ENCODE measurements at regions not wholly inside any gene's neighbourhood (a gene's known extent, or its start where the extent isn't known, plus 50 kb on each side); places are given as distances from the start of the nearest gene placed in this dataset.

GRCh38 chr9:135416664-135417290, 62.8 kb upstream of the PPP1R26 start:
- 49 to 64% (median 58%) methylated on average over 10 of the region's 10 CpGs for WGBS, 5 donors
- H3K9me3 ChIP-seq: no peaks in the 10 kb centered on the region
- H3K36me3 ChIP-seq: no peaks in the 10 kb centered on the region
- H3K27me3 ChIP-seq: peaks cover 0 to 52% (median 1%) of the 10 kb centered on the region in 3 donors
- TF ChIP-seq EP300 (IDR thresholded peaks at IDR 0.05): no peak
- TF ChIP-seq, protein P1, sequence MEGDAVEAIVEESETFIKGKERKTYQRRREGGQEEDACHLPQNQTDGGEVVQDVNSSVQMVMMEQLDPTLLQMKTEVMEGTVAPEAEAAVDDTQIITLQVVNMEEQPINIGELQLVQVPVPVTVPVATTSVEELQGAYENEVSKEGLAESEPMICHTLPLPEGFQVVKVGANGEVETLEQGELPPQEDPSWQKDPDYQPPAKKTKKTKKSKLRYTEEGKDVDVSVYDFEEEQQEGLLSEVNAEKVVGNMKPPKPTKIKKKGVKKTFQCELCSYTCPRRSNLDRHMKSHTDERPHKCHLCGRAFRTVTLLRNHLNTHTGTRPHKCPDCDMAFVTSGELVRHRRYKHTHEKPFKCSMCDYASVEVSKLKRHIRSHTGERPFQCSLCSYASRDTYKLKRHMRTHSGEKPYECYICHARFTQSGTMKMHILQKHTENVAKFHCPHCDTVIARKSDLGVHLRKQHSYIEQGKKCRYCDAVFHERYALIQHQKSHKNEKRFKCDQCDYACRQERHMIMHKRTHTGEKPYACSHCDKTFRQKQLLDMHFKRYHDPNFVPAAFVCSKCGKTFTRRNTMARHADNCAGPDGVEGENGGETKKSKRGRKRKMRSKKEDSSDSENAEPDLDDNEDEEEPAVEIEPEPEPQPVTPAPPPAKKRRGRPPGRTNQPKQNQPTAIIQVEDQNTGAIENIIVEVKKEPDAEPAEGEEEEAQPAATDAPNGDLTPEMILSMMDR (IDR thresholded peaks at IDR 0.05): no peak
- DNase-seq: peak in 1 of 2 donors; percentile 17
- intact Hi-C loops (cut with DNase I; ENCODE audit: low total_unique reads): no loop called here
- H3K27ac ChIP-seq: no peak overlapping the region
- no peak overlapping the region for H3K4me3 ChIP-seq
- peaks cover 0 to 9% (median 7%) of the 10 kb centered on the region in 4 donors for H3K4me1 ChIP-seq

DNA sequence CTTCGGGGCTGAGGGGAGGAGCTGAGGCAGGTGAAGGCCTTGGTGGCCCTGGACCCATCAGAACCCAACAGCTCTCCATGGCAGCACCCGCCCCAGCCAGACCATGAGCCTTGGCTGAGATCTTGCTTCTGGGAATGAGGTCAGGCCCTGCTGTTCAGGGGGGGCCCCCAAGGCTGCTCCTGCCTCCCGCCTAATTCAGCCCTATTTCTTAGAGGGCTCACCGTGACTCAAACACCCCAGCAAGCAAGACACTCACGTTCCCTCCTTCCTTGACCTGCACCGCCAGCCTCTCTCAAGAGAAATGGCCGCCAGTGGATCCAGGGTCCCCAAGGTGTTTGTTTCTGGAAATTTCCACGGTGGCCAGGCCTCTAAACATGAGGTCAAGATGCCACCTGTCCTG, 61.4 kb upstream of the PPP1R26 start:
- TF ChIP-seq POLR2AphosphoS5 (IDR thresholded peaks at IDR 0.05): no peak
- TF ChIP-seq EP300 (IDR thresholded peaks at IDR 0.05): no peak
- TF ChIP-seq, protein P1 (IDR thresholded peaks at IDR 0.05): no peak
- TF ChIP-seq POLR2A (IDR thresholded peaks at IDR 0.05): no peak
- peaks cover 0 to under 1% (median under 1%) of the 10 kb centered on the region in 4 donors for H3K9me3 ChIP-seq
- H3K4me1 ChIP-seq: no peaks in the 10 kb centered on the region
- intact Hi-C loops (cut with DNase I; ENCODE audit: low total_unique reads): no loop called here
- H3K27me3 ChIP-seq: peaks cover 0 to 52% (median 4%) of the 10 kb centered on the region in 3 donors
- peak in 1 of 2 donors; percentile 1 for DNase-seq
- H3K36me3 ChIP-seq: no peaks in the 10 kb centered on the region
- H3K4me3 ChIP-seq: no peak overlapping the region
- no peak overlapping the region for H3K27ac ChIP-seq
- WGBS, 5 donors: 72 to 83% (median 81%) methylated on average over 8 of the region's 8 CpGs

DNA sequence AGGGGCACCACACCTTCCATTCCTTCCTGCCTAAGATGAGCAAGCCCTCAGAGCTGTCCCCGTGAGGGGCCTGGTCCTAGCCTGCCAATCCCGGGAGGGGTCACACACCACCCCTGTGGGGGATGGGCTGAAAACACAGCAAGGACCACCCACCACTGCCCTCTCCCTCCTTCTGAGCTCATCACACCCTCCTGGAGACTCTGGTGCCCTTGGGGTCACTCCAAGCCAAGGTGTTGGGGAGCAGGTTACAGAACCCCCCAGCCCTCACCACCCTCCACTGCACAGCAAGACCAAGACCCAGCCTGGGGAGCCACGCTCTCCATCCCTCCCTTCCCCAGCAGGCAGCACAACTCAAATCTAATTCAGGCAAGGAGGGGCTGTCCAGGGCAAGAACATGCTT, 60.5 kb upstream of the PPP1R26 start:
- WGBS, 5 donors: 36 to 52% (median 50%) methylated on average over 3 of the region's 3 CpGs
- H3K9me3 ChIP-seq: peaks cover 0 to 10% (median 8%) of the 10 kb centered on the region in 4 donors
- intact Hi-C loops (cut with DNase I; ENCODE audit: low total_unique reads): no loop called here

GRCh38 chr9:135422341-135422944, 57.1 kb upstream of the PPP1R26 start:
- Histone ChIP-seq H3K36me3 (no peaks in the 10 kb centered on the region), H3K4me3 (no peak overlapping the region), H3K27me3 (peaks cover 0 to 37% (median 4%) of the 10 kb centered on the region in 3 donors), H3K27ac (no peak overlapping the region), H3K9me3 (peaks cover 0 to 16% (median 8%) of the 10 kb centered on the region in 4 donors), H3K4me1 (no peaks in the 10 kb centered on the region)
- intact Hi-C loops (cut with DNase I; ENCODE audit: low total_unique reads): no loop called here
- 71 to 88% (median 81%) methylated on average over 15 of the region's 15 CpGs for WGBS, 5 donors
- DNase-seq: no peak
- TF ChIP-seq EP300 (IDR thresholded peaks at IDR 0.05): no peak

More for the DNA sequence above, 60.5 kb upstream of the PPP1R26 start:
- Histone ChIP-seq H3K27me3 (peaks cover 0 to 44% (median 4%) of the 10 kb centered on the region in 3 donors), H3K36me3 (no peaks in the 10 kb centered on the region), H3K4me3 (no peak overlapping the region), H3K27ac (no peak overlapping the region), H3K4me1 (no peaks in the 10 kb centered on the region)
- TF ChIP-seq POLR2A (IDR thresholded peaks at IDR 0.05) (no peak), EP300 (IDR thresholded peaks at IDR 0.05) (no peak), POLR2AphosphoS5 (IDR thresholded peaks at IDR 0.05) (no peak)
- TF ChIP-seq, protein P1 (IDR thresholded peaks at IDR 0.05): no peak
- peak in 1 of 2 donors; percentile 1 for DNase-seq

DNA sequence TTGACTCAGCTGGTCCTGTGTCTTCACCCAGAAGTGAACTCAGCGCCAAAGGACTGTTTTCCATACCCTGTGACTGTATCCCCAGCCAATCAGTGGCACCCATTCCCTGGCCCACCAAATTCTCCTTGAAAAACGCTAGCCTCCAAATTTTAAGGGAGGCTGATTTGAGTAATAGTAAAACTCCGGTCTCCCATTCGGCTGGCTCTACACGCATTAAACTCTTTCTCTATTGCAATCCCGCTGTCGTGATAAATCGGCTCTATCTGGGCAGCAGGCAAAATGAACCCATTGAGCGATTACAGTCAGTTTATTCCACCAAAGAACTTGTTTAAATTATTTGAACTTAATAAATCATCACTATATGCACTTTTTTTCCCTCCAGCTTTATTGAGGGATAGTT, 55.9 kb upstream of the PPP1R26 start:
- Histone ChIP-seq H3K4me1 (no peaks in the 10 kb centered on the region), H3K4me3 (no peak overlapping the region), H3K27me3 (peaks cover 0 to 37% (median 4%) of the 10 kb centered on the region in 3 donors), H3K27ac (no peak overlapping the region), H3K36me3 (no peaks in the 10 kb centered on the region), H3K9me3 (peaks cover 0 to 16% (median 8%) of the 10 kb centered on the region in 4 donors)
- no peak for DNase-seq
- TF ChIP-seq POLR2A (IDR thresholded peaks at IDR 0.05) (no peak), EP300 (IDR thresholded peaks at IDR 0.05) (no peak), POLR2AphosphoS5 (IDR thresholded peaks at IDR 0.05) (no peak)
- TF ChIP-seq, protein P1 (IDR thresholded peaks at IDR 0.05): no peak
- intact Hi-C loops (cut with DNase I; ENCODE audit: low total_unique reads): no loop called here
- WGBS, 5 donors: 93 to 97% (median 95%) methylated on average over 9 of the region's 9 CpGs

Data from stomach (tissue), 8 donors.